ENCODE measurements at regions not wholly inside any gene's neighbourhood (a gene's known extent, or its start where the extent isn't known, plus 50 kb on each side); places are given as distances from the start of the nearest gene placed in this dataset.

DNA sequence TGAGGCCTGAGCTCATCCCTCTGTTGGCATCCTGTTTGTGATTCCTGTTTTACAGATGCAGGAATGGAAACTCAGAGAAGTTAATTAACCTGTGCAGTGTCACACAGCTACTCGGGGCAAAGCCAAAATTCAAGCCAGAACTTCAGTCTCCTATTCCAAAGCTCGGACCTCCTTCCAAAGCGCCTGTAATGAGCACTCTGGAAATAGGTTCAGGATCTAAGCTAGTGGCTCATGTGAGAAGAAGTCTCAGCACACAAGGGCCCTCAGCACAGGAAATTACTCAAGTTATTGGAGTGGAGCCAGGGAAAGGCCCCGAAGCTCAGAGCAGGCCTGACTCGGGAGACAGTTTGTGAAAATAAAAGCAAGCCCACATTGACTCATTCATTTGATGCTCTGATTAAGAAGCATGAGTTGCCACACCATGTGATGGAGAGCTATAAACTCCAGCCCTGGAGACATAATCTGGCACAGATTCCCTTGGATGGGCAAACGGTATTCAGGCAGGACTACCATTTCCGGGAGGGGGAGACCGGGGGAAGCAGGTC is 50.6 kb upstream of the LYST start (continued):
- TF ChIP-seq CHD2 (IDR thresholded peaks at IDR 0.05; ENCODE audit: borderline replicate concordance, low read depth, low read length) (0 out of 2 replicates have a peak, but pooled peaks have one; percentile 12), MYC (IDR thresholded peaks at IDR 0.05; ENCODE audit: insufficient read depth, insufficient read length, insufficient replicate concordance, low read length, severe bottlenecking) (no peak), BCL11A (IDR thresholded peaks at IDR 0.05; ENCODE audit: low read depth, low read length) (0 out of 2 replicates have a peak, but pooled peaks have one; percentile 25), RAD51 (IDR thresholded peaks at IDR 0.05) (peak; percentile 50; the same call in 1 of the 2 replicates), ZBED1 (IDR thresholded peaks at IDR 0.05; ENCODE audit: borderline replicate concordance) (no peak), HDAC2 (IDR thresholded peaks at IDR 0.05) (no peak), ZNF384 (IDR thresholded peaks at IDR 0.05; ENCODE audit: borderline replicate concordance, low read depth, low read length) (no peak), ATF7 (IDR thresholded peaks at IDR 0.05; ENCODE audit: low read depth) (peak; percentile 58; the same call in 1 of the 2 replicates), NFXL1 (IDR thresholded peaks at IDR 0.05; ENCODE audit: borderline replicate concordance) (peak; percentile 55; the same call in 1 of the 2 replicates), NRF1 (conservative IDR thresholded peaks at IDR 0.05; ENCODE audit: low read depth, low read length) (no peak), IKZF2 (IDR thresholded peaks at IDR 0.05) (peak in 1 of 2 experiments; percentile 58; a peak in 3 of 4 replicates), TAF1 (IDR thresholded peaks at IDR 0.05; ENCODE audit: borderline replicate concordance, low read depth, low read length) (no peak), TCF12 (IDR thresholded peaks at IDR 0.05; ENCODE audit: low read depth, low read length) (0 out of 2 replicates have a peak, but pooled peaks have one; percentile 46)
- TF ChIP-seq, protein P1, sequence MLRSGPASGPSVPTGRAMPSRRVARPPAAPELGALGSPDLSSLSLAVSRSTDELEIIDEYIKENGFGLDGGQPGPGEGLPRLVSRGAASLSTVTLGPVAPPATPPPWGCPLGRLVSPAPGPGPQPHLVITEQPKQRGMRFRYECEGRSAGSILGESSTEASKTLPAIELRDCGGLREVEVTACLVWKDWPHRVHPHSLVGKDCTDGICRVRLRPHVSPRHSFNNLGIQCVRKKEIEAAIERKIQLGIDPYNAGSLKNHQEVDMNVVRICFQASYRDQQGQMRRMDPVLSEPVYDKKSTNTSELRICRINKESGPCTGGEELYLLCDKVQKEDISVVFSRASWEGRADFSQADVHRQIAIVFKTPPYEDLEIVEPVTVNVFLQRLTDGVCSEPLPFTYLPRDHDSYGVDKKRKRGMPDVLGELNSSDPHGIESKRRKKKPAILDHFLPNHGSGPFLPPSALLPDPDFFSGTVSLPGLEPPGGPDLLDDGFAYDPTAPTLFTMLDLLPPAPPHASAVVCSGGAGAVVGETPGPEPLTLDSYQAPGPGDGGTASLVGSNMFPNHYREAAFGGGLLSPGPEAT (IDR thresholded peaks at IDR 0.05; ENCODE audit: low read depth), result peak; percentile 67
